Activated B cell treated with CpG ODN at 0.5 μM for 24 hours (primary cell): ENCODE measurements at regions not wholly inside any gene's neighbourhood (a gene's known extent, or its start where the extent isn't known, plus 50 kb on each side); places are given as distances from the start of the nearest gene placed in this dataset.
A peak's percentile ranks its signal among the peaks of the same experiment; 100 is the strongest.

Source experiments
- ATAC-seq: fragments of 200-7000 bp; cut with Tn5 transposase; one replicate; pipeline ENCODE4 v1.10.0; 2021; ENCODE audit warnings: low read depth, mild to moderate bottlenecking, moderate library complexity
- CTCF ChIA-PET: fragments of 350-600 bp; sonication (Branson Sonifier 250); formaldehyde crosslinking; loops from one replicate; lab custom pipeline; 2021; ENCODE audit warnings: antibody characterized with exemption; lab: Charles Lee
- POLR2A ChIA-PET: fragments of 350-600 bp; sonication (Branson Sonifier 250); formaldehyde crosslinking; loops from one replicate; lab custom pipeline; 2021; ENCODE audit warnings: antibody characterized with exemption; lab: Charles Lee
- DNase-seq: peaks from one replicate; pipeline ENCODE4 v3.0.0; 2022
- H3K27ac Mint-ChIP-seq: one replicate; pipeline ENCODE4 v1.8.0; 2020; ENCODE audit warnings: mixed read lengths
- H3K27me3 Mint-ChIP-seq: one replicate; pipeline ENCODE4 v1.8.0; 2021; ENCODE audit warnings: mixed read lengths
- H3K36me3 Mint-ChIP-seq: one replicate; pipeline ENCODE4 v1.8.0; 2021; ENCODE audit warnings: low read depth, mixed read lengths
- H3K4me1 Mint-ChIP-seq: one replicate; pipeline ENCODE4 v1.8.0; 2021; ENCODE audit warnings: mixed read lengths
- H3K4me3 Mint-ChIP-seq: one replicate; pipeline ENCODE4 v1.8.0; 2020; ENCODE audit warnings: mild to moderate bottlenecking, mixed read lengths
- H3K9me3 Mint-ChIP-seq: one replicate; pipeline ENCODE4 v1.8.0; 2020; ENCODE audit warnings: mixed read lengths
- CTCF ChIP-seq: fragments of 200-600 bp; IDR thresholded peaks from one replicate; pipeline ENCODE4 v1.8.0; 2022; ENCODE audit warnings: antibody characterized with exemption, mild to moderate bottlenecking
- intact Hi-C: fragments of 100-400 bp; cut with micrococcal nuclease; formaldehyde crosslinking; loops from one replicate; pipeline ENCODE4 v1.15.1; 2024

- ATAC-seq = no peak
- Mint-ChIP-seq H3K4me3 (no peak overlapping the region), H3K9me3 (peaks cover 2% of the 10 kb centered on the region), H3K27ac (no peak overlapping the region), H3K27me3 (no peaks in the 10 kb centered on the region), H3K36me3 (no peaks in the 10 kb centered on the region), H3K4me1 (peaks cover 16% of the 10 kb centered on the region)
- no peak for TF ChIP-seq CTCF
- ChIA-PET POLR2A (no interaction called here), CTCF (no interaction called here)
- no peak for DNase-seq
- intact Hi-C loops = no loop called here
These were observed 75.0 kb downstream of the PTPDC1 start for GRCh38 chr9:94159069-94159939.

GRCh38 chr9:94160594-94161501 lies 76.6 kb downstream of the PTPDC1 start:
- no peak for DNase-seq
- intact Hi-C loops = loop anchor here (10.0 kb wide), 1 partner anchor 494 kb away; no protein-coding TSS in a partner anchor
- Mint-ChIP-seq H3K4me1 (peaks cover 23% of the 10 kb centered on the region), H3K36me3 (no peaks in the 10 kb centered on the region), H3K27me3 (no peaks in the 10 kb centered on the region), H3K27ac (no peak overlapping the region), H3K4me3 (no peak overlapping the region), H3K9me3 (no peaks in the 10 kb centered on the region)
- CTCF ChIA-PET = no interaction called here
- POLR2A ChIA-PET = no interaction called here
- no peak for TF ChIP-seq CTCF
- ATAC-seq = no peak

- ATAC-seq = no peak
- H3K9me3 Mint-ChIP-seq = no peaks in the 10 kb centered on the region
These were observed 77.4 kb downstream of the PTPDC1 start for GRCh38 chr9:94161673-94162072.

GRCh38 chr9:94164806-94165549 lies 80.7 kb downstream of the PTPDC1 start:
- H3K4me1 Mint-ChIP-seq = peaks cover 38% of the 10 kb centered on the region
- intact Hi-C loops = loop anchor here (5.0 to 10.0 kb wide), 4 partner anchors 490 to 1712 kb away; partner anchors contain the start of genes AOPEP, ERCC6L2 and ZNF484
- H3K27me3 Mint-ChIP-seq = no peaks in the 10 kb centered on the region
- DNase-seq = no peak
- TF ChIP-seq CTCF = no peak
- no peaks in the 10 kb centered on the region for H3K9me3 Mint-ChIP-seq
- ATAC-seq = no peak
- CTCF ChIA-PET = interaction anchor here (1.9 kb wide), 1 partner anchor 98 kb away, joined by 4 read pairs; no protein-coding TSS in a partner anchor
- POLR2A ChIA-PET = interaction anchor here (1.8 kb wide), 1 partner anchor 11 kb away, joined by 8 read pairs; no protein-coding TSS in a partner anchor
- H3K4me3 Mint-ChIP-seq = peak overlapping the region; percentile 82
- H3K36me3 Mint-ChIP-seq = peaks cover 7% of the 10 kb centered on the region
- peak overlapping the region; percentile 82 for H3K27ac Mint-ChIP-seq

More at GRCh38 chr9:94161673-94162072, 77.4 kb downstream of the PTPDC1 start:
- intact Hi-C loops = loop anchor here (10.0 kb wide), 1 partner anchor 493 kb away; no protein-coding TSS in a partner anchor
- no peak for TF ChIP-seq CTCF
- DNase-seq = no peak
- H3K36me3 Mint-ChIP-seq = peaks cover under 1% of the 10 kb centered on the region
- H3K4me1 Mint-ChIP-seq = peaks cover 16% of the 10 kb centered on the region
- ChIA-PET POLR2A (no interaction called here), CTCF (no interaction called here)
- no peaks in the 10 kb centered on the region for H3K27me3 Mint-ChIP-seq
- H3K4me3 Mint-ChIP-seq = no peak overlapping the region
- H3K27ac Mint-ChIP-seq = no peak overlapping the region
